ENCODE measurements at regions not wholly inside any gene's neighbourhood (a gene's known extent, or its start where the extent isn't known, plus 50 kb on each side); places are given as distances from the start of the nearest gene placed in this dataset.

- intact Hi-C loops (cut with micrococcal nuclease): no loop called here
- POLR2A ChIA-PET: no interaction called here
- Histone ChIP-seq H3K9ac (replicated peaks; ENCODE audit: extremely low read depth, insufficient read depth, low read length) (no peak overlapping the region), H3K4me3 (replicated peaks in 1 of 3; ENCODE audit: insufficient read depth in 1 of 3, low read depth in 1 of 3, low read length in 3 of 3) (no peak overlapping the region), H3K36me3 (ENCODE audit: control insufficient read depth in 2 of 2, extremely low read depth in 1 of 2, insufficient read depth in 2 of 2, low read length in 2 of 2) (no peaks in the 10 kb centered on the region), H3K4me1 (ENCODE audit: control insufficient read depth, extremely low read depth, insufficient read depth, low read length) (no peaks in the 10 kb centered on the region), H4K20me1 (replicated peaks; ENCODE audit: control insufficient read depth, extremely low read depth, insufficient read depth, low read length) (no peaks in the 10 kb centered on the region), H2AFZ (ENCODE audit: low read depth, low read length) (no peak overlapping the region), H3K27ac (ENCODE audit: insufficient read depth, low read depth, low read length) (no peak overlapping the region), H3K27me3 (ENCODE audit: control insufficient read depth in 2 of 2, insufficient read depth in 2 of 2, low read length in 2 of 2) (no peaks in the 10 kb centered on the region), H3K4me2 (ENCODE audit: insufficient read depth, low read length) (no peak overlapping the region), H3K9me3 (replicated peaks; ENCODE audit: control insufficient read depth, insufficient read depth, low read length) (no peaks in the 10 kb centered on the region), H3K9me1 (replicated peaks; ENCODE audit: control insufficient read depth, extremely low read depth, insufficient read depth, low read length) (no peaks in the 10 kb centered on the region), H3K79me2 (ENCODE audit: control insufficient read depth, insufficient read depth, low read length) (no peaks in the 10 kb centered on the region)
- dilution Hi-C loops (cut with MboI; ENCODE audit: extremely low pct_ligation_motif_present, low sequenced_read_pairs): no loop called here
- BruUV-seq (replicated peaks): no TSS peak
- FAIRE-seq (no peak), DNase-seq (ENCODE audit: low read depth, low spot score) (no peak)
- CTCF ChIA-PET: no interaction called here
- no peak for TF ChIP-seq GATA2 (IDR thresholded peaks at IDR 0.05; ENCODE audit: insufficient read depth, insufficient read length, low read depth, low read length)
- TF ChIP-seq CTCF (IDR thresholded peaks at IDR 0.05; ENCODE audit: extremely low read depth in 1 of 2, insufficient read depth in 1 of 2, low read depth in 1 of 2, low read length in 2 of 2): no peak
- no peak for TF ChIP-seq POLR2AphosphoS5 (IDR thresholded peaks at IDR 0.05; ENCODE audit: insufficient read depth, low read depth, low read length)
- no peak for TF ChIP-seq MAX (IDR thresholded peaks at IDR 0.05; ENCODE audit: insufficient read depth, insufficient read length)
- no peak for TF ChIP-seq EZH2 (IDR thresholded peaks at IDR 0.05; ENCODE audit: borderline replicate concordance, low read depth, low read length, severe bottlenecking)
- TF ChIP-seq POLR2A (IDR thresholded peaks at IDR 0.05; ENCODE audit: low read depth, low read length): no peak
- TF ChIP-seq JUN (IDR thresholded peaks at IDR 0.05; ENCODE audit: borderline replicate concordance, insufficient read depth, insufficient read length, low read depth): no peak
- TF ChIP-seq MYC (IDR thresholded peaks at IDR 0.05; ENCODE audit: low read depth, low read length): no peak
- TF ChIP-seq FOS (IDR thresholded peaks at IDR 0.05; ENCODE audit: borderline replicate concordance, insufficient read depth, low read length): no peak
Measured at GRCh38 chr13:106768991-106769390, 201.1 kb upstream of the ARGLU1 start.
